BJ (cell line): ENCODE measurements at regions not wholly inside any gene's neighbourhood (a gene's known extent, or its start where the extent isn't known, plus 50 kb on each side); places are given as distances from the start of the nearest gene placed in this dataset.

Experiments
- CTCF ChIA-PET: fragments of 350-600 bp; formaldehyde crosslinking; extraction: SDS; loops from one replicate; lab custom pipeline; 2021; ENCODE audit warnings: antibody characterized with exemption, inconsistent platforms; lab: Yijun Ruan, JAX
- POLR2A ChIA-PET: fragments of 300-600 bp; sonication (Branson Sonifier 250); formaldehyde crosslinking; extraction: SDS; loops from one replicate; lab custom pipeline; 2021; ENCODE audit warnings: antibody characterized with exemption; lab: Charles Lee
- DNase-seq: peaks from one replicate; pipeline ENCODE4 v3.0.0-alpha.2; 2011; ENCODE audit warnings: low read depth
- H3K27me3 ChIP-seq: 2 replicates; pipeline ENCODE4 v1.6.0; 2011; ENCODE audit warnings: low read length; ENCODE audit not compliant: control insufficient read depth, insufficient read depth
- H3K36me3 ChIP-seq: 2 replicates; pipeline ENCODE4 v1.5.1; 2011; ENCODE audit warnings: low read length; ENCODE audit not compliant: control insufficient read depth, insufficient read depth
- H3K4me3 ChIP-seq: 2 replicates; pipeline ENCODE4 v1.5.1; 2011; ENCODE audit warnings: low read depth, mild to moderate bottlenecking, control low read depth, low read length
- TF ChIP-seq, protein P1 (sequence below): IDR thresholded peaks from 2 replicates; pipeline ENCODE4 v1.5.1; 2011; ENCODE audit warnings: low read depth, mild to moderate bottlenecking, control low read depth, inconsistent platforms, low read length, moderate library complexity; ENCODE audit not compliant: insufficient read depth

DNA sequence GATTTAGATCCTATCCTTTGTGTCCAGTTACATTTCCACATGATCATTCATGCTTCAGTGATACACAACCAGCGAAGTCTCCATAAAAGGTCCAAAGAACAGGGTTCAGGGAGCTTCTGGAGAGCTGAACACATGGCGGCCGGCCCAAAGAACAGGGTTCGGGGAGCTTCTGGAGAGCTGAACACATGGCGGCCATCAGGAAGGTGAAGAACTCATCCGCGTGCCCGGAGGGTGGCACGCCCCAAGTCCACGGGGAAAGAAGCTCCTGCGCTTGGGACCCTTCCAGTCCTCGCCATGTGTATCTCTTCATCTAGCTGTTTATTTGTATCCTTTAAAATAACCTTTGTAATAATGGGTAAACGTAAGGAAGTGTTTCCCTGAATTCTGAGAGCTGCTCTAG, 91.9 kb upstream of the FLRT2 start:
- no peak for DNase-seq
- ChIA-PET POLR2A (no interaction called here), CTCF (no interaction called here)
- TF ChIP-seq, protein P1, sequence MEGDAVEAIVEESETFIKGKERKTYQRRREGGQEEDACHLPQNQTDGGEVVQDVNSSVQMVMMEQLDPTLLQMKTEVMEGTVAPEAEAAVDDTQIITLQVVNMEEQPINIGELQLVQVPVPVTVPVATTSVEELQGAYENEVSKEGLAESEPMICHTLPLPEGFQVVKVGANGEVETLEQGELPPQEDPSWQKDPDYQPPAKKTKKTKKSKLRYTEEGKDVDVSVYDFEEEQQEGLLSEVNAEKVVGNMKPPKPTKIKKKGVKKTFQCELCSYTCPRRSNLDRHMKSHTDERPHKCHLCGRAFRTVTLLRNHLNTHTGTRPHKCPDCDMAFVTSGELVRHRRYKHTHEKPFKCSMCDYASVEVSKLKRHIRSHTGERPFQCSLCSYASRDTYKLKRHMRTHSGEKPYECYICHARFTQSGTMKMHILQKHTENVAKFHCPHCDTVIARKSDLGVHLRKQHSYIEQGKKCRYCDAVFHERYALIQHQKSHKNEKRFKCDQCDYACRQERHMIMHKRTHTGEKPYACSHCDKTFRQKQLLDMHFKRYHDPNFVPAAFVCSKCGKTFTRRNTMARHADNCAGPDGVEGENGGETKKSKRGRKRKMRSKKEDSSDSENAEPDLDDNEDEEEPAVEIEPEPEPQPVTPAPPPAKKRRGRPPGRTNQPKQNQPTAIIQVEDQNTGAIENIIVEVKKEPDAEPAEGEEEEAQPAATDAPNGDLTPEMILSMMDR, result no peak
- Histone ChIP-seq H3K4me3 (no peak overlapping the region), H3K27me3 (no peaks in the 10 kb centered on the region), H3K36me3 (no peaks in the 10 kb centered on the region)

DNA sequence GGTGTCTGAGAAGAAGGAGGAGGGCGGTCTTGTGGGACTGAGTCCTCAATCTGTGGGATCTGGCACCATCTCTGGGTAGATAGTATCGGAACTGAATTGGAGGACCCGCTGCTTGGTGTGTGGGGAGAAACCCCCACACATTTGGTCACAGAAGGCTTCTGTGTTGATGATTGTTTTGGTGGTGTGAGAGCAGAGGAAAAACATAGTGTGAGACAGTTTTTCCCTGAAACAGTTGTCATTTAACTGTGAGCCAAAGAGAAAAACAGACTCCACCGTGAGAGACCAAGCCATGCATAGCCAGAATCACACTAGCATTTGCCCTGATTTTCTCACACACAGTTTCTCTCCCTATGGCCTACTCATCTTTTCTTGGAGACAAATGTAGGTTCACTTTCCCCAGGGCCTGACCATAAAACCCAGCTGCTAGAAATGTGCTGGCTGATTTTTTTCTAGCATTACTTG, 91.4 kb upstream of the FLRT2 start:
- DNase-seq, result no peak
- no peaks in the 10 kb centered on the region for H3K36me3 ChIP-seq
- no peak overlapping the region for H3K4me3 ChIP-seq
- POLR2A ChIA-PET, result no interaction called here
- TF ChIP-seq, protein P1, result no peak
- CTCF ChIA-PET, result no interaction called here
- no peaks in the 10 kb centered on the region for H3K27me3 ChIP-seq

DNA sequence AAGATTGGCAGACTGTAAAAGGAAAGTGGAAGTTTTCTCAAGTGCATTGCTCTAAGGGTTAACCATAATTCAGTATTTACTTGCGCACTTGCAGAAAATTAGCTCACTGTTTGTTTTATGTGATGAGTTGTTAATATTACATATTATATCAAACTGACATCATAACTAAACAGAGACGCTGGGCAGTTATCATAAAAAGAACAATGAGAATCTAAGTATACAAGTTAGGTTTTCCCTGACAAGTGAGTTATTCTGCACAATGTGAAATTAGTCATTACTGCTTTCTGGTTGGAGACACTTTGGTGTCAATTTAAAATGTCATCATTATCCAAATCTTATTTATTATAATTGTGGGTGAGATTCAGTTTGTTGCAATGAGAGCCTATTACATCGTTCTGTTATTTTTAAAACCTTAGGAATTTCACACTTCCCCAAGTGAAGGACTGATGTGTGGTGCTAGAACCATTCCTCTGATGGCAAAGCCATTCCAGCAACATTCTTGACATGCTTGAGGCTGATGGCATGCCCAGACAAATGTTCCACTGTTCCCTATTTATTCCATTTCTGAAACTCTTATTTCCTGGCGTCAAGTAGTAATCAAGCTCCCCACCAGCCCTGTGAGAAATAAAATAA, 90.1 kb upstream of the FLRT2 start:
- TF ChIP-seq, protein P1, result no peak
- Histone ChIP-seq H3K36me3 (no peaks in the 10 kb centered on the region), H3K4me3 (no peak overlapping the region), H3K27me3 (no peaks in the 10 kb centered on the region)
- no peak for DNase-seq
- ChIA-PET POLR2A (no interaction called here), CTCF (no interaction called here)

DNA sequence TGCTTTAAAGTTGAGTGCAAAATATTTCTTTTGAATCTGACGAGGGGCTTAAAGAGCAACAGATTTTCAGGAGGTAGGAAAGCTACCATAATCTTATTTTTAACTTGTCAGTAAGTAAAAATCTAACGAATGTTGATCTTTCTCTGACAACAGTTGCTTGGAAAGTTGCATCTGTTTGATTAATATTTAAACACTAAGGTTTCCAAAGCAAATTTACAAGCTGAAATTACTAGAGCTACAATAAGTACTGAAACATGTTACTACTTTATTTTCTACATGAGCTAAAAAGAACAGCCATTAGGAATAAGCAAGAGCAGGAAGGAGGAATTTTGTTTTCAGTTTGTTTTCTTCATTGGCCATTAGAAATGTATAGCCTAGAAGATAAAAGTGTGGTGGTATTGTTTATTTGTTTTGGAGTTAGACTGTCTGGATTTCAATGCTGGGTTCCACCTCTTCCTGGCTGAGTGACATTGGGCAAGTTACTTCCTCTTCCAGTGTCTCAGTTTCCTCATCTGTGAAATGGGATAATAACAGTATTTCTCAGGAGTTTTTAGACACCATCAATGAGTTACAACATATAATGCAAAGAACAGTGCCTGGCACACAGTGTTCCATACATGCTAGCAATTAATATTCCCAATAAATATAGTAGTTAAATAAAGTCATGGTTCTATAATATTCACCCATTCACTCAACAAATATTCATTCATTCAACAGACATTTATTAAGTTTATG, 87.9 kb upstream of the FLRT2 start:
- TF ChIP-seq, protein P1, result no peak
- no peak for DNase-seq
- H3K4me3 ChIP-seq, result no peak overlapping the region
- CTCF ChIA-PET, result interaction anchor here (0.9 kb wide), 1 partner anchor 9 kb away, joined by 3 read pairs; no protein-coding TSS in a partner anchor
- no peaks in the 10 kb centered on the region for H3K27me3 ChIP-seq
- POLR2A ChIA-PET, result no interaction called here
- H3K36me3 ChIP-seq, result no peaks in the 10 kb centered on the region

DNA sequence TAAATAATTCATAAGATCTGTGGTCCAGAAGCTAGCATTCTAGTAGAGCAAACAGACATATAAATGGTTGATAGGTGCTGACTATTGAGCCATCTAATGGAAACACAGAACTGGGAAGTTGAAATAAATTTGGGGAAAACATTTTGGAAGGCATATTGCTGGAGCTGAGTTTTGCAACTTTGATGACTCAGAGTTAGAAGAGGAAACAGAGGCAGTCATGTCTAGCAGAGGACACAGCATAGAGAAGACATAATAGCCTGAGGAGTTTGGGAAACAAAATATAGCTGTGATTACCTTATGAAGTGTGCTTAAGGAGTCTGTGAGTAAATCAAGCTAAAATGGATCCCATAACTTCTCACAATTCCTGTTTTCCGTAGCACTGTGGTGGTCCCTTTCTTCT, 86.9 kb upstream of the FLRT2 start:
- Histone ChIP-seq H3K36me3 (no peaks in the 10 kb centered on the region), H3K27me3 (no peaks in the 10 kb centered on the region), H3K4me3 (no peak overlapping the region)
- CTCF ChIA-PET, result interaction anchor here (0.9 kb wide), 1 partner anchor 8 kb away, joined by 3 read pairs; no protein-coding TSS in a partner anchor
- POLR2A ChIA-PET, result no interaction called here
- no peak for DNase-seq
- TF ChIP-seq, protein P1, result no peak
